Left ventricle myocardium superior (tissue), 1 donor: ENCODE measurements at regions not wholly inside any gene's neighbourhood (a gene's known extent, or its start where the extent isn't known, plus 50 kb on each side); places are given as distances from the start of the nearest gene placed in this dataset.

Experiments used
- ATAC-seq: fragments of 200-7000 bp; cut with Tn5 transposase; one replicate; pipeline ENCODE4 v1.9.1; 2020; ENCODE audit warnings: mild to moderate bottlenecking, moderate library complexity
- DNase-seq: peaks from one replicate; pipeline ENCODE4 v3.0.0-alpha.2; 2020
- intact Hi-C: fragments of 100-400 bp; cut with micrococcal nuclease; formaldehyde crosslinking; loops from one replicate; pipeline ENCODE4 v1.11.0; 2022
- donor health status: DM: no; HTN: yes; CAD: no; lungs with severe emphysema.

- DNase-seq (no peak), ATAC-seq (no peak)
- intact Hi-C loops: no loop called here
Measured at GRCh38 chr11:70716216-70716615, 317.9 kb downstream of the CTTN start.

DNA sequence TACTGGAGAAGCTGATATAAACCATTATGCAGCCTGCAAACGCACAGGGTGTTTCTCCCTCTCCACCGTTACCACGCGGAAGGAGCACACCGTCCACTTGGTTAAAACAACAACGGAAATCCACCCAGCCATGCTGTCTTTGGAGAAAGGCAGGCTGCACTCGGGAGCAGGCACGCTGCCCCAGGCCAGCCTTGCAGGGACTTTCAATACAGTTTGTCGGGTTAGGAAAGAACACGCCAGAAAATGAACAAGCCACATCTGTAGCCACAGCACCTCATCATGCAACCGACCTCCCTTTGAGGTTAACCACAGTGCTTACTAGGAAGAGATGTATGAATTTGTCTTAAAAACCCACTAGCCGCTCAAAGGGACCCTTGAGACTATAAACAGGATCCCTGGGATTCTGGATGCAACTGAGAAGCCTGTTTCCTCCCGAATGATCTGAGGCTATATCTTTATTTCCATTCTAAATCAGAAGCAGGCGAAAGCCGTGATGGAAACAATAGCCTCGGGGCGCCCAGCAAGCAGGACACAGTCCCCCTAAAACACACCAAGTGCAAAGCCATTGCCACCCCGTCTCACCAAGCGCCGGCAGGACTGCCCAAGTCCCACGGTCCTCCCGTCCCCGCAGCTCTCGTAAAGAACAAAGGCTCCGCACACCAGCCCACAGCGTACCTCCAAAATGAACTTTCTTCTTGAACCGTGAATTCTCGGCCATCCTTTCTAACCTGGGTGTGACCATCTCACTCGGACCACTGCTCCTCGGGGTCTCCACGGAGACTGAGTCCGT, 318.9 kb downstream of the CTTN start:
- intact Hi-C loops: no loop called here
- DNase-seq: no peak
- ATAC-seq: no peak

GRCh38 chr11:70717936-70718595, 319.7 kb downstream of the CTTN start:
- intact Hi-C loops: no loop called here
- ATAC-seq: no peak
- DNase-seq: no peak

DNA sequence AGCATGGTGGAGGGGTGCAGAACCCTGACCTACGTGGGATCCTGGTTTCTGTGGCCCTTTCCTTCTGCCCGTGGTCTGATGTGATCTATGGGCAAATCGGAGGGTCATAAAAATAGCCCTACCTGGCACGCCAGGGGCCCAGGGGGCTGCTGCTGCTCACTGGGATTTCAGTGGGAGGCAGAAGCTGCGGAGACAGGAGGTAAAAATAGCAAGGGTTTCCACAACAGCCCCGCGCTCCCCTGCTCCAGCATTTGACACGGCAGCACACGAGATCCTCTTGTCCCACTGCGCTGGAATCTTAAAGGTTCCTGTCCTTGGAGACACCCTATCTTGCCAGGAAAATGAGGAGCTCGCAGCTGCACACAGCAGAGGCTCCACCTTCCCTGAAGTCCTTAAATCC, 321.2 kb downstream of the CTTN start:
- DNase-seq (no peak), ATAC-seq (no peak)
- intact Hi-C loops: no loop called here

- intact Hi-C loops: no loop called here
- DNase-seq: no peak
- ATAC-seq: no peak
Measured at GRCh38 chr11:70720281-70720680, 322.0 kb downstream of the CTTN start.

- intact Hi-C loops: no loop called here
- DNase-seq: no peak
- ATAC-seq: no peak
Measured at GRCh38 chr11:70721006-70721405, 322.7 kb downstream of the CTTN start.

DNA sequence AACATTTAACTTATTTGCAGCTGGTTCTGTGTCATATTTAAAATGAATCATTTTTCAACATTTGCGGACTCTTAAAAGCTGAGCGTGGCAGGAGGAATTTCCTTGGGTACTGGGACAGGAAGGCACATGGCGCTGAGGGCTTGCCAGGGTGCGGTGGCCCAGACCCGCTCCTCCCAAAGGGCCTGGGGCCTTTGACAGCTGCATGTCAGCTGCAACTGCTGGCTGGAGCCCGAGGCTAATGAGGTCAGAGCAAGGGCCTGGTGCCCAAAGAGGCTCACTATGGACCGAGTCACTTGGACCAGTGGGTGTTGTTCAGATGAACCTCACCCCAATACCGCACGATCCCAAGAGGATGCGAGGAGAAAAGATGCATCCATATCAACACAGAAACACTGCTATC, 326.9 kb downstream of the CTTN start:
- DNase-seq (no peak), ATAC-seq (no peak)
- intact Hi-C loops: no loop called here

DNA sequence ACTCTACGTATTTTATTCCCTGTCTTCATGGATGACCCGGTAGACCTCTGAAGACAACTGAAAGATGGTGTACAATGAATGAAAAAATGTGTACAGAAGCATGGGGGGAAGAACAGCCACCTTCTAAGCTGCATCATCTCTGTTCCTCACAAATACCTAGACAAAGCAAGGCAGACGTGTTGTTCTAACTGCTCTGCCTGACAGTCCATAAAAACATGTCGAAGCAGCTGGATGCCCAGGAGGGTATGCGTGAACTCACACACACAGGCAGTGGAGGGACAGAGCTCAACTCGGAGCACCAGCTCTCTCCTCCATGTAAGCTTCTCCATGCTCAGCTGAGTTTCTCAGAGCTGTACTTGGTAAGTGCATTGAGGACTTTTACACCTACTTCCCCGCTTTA, 327.4 kb downstream of the CTTN start:
- intact Hi-C loops: no loop called here
- no peak for DNase-seq
- no peak for ATAC-seq

DNA sequence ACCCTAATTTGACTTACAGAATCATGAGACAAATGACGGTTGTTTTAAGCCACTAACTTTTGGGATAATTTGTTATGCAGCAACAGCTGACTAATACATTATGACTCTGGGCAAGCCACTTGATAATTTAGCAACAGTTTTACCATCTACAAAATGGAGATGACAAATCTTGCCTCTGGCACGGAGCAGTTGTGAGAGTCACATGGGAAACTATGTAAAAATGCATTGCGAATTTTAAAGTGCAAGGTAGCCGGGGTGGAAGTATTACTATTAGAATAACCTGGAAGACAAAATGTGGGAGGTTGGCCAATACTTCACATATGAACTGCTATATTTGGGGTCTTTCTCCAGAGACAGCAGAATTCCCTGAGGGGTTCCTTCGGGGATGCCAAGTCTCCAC, 328.7 kb downstream of the CTTN start:
- ATAC-seq (no peak), DNase-seq (no peak)
- intact Hi-C loops: no loop called here

DNA sequence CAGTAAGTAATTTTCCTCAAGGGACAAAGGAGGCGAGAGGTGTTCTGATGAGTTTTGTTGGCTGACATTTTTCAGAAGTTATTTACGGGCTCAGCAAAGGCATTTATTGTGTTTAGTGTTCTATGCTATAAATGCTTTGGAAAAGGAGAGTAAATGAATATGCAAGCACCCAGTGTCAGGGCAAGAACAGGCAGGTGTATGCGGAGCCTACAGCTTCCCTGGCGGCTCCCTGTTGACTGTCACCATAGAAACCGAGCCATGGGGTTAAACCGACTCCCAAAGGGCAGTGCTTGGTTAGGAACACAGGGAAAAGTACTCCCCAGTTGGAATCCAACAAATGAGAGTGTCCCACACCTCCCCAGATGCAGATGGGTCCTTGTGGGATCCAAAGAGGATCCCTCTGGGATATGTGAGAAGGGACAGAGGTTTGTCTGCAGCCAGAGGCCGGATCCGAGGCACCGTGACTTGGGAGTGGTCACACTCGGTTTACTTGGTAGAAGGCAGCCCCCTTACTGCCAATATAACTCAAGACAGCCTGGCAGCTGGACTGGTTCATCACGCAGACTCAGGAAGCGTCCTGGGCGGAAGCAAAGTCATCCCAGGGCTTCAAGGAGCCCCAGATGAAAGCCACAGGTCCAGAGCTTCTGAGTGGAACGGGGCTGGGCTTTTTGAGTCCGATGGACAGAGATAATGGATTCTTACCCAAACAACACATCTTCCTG, 329.7 kb downstream of the CTTN start:
- ATAC-seq: no peak
- intact Hi-C loops: no loop called here
- DNase-seq: no peak

- DNase-seq: no peak
- intact Hi-C loops: no loop called here
- ATAC-seq: no peak
Measured at GRCh38 chr11:70729949-70730348, 331.6 kb downstream of the CTTN start.

DNA sequence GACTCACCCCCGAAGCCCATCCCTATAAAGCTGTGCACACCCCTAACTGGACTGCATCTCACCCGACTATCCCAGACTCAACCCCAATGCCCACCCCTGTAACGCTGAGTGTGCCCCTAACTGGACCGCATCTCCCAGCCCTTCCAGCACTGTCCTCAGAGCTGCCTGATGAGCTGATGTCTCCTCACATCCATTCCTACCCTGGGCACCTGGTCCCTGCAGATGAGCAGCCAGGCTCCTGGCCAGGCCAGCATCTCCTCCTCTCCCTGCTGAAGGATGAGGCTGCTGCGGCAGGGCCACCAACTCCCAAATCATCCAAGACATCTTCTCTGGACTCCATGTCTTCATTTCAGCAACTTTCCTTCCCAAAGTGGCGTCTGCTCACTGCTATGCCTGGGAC, 332.1 kb downstream of the CTTN start:
- DNase-seq (no peak), ATAC-seq (no peak)
- intact Hi-C loops: no loop called here

DNA sequence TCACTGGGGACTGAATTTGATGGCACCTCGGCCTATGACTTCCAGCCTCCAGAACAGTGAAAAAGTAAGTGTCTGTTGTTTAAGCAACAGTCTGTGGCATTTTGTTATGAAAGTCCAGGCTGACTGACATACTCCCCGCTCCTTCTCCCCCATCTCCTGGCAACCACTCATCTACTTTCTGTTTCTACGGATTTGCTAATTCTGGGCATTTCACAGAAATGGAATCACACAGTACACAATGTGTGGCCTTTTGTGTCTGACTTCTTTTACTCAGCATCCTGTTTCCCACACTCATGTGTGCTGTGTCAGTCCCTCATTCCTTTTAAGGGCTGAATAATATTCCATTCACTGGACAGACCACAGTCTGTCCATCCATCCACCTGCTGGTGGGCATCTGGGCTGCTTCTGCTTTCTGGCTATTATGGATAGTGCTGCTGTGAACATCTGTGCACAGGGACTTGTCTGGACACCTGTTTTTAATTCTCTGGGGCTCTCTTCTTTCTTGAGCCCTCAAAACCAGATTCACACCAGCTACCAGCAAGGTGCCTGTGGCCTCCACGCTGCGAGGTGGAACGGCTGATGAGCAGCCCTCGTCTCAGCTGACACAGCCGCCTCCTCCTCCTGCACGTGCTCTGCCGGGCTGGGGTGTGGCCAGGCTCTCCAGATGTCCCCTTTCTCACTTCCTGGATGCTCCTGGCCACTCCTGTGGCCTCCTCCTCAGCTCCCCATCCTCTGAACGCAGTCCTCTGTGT, 333.1 kb downstream of the CTTN start:
- no peak for DNase-seq
- no peak for ATAC-seq
- intact Hi-C loops: no loop called here

- no peak for ATAC-seq
Measured at GRCh38 chr11:70732023-70732880, 333.9 kb downstream of the CTTN start.

GRCh38 chr11:70732881-70733196, 334.5 kb downstream of the CTTN start:
- no peak for DNase-seq
- intact Hi-C loops: no loop called here
- no peak for ATAC-seq

More at GRCh38 chr11:70732023-70732880, 333.9 kb downstream of the CTTN start:
- no peak for DNase-seq
- intact Hi-C loops: no loop called here

DNA sequence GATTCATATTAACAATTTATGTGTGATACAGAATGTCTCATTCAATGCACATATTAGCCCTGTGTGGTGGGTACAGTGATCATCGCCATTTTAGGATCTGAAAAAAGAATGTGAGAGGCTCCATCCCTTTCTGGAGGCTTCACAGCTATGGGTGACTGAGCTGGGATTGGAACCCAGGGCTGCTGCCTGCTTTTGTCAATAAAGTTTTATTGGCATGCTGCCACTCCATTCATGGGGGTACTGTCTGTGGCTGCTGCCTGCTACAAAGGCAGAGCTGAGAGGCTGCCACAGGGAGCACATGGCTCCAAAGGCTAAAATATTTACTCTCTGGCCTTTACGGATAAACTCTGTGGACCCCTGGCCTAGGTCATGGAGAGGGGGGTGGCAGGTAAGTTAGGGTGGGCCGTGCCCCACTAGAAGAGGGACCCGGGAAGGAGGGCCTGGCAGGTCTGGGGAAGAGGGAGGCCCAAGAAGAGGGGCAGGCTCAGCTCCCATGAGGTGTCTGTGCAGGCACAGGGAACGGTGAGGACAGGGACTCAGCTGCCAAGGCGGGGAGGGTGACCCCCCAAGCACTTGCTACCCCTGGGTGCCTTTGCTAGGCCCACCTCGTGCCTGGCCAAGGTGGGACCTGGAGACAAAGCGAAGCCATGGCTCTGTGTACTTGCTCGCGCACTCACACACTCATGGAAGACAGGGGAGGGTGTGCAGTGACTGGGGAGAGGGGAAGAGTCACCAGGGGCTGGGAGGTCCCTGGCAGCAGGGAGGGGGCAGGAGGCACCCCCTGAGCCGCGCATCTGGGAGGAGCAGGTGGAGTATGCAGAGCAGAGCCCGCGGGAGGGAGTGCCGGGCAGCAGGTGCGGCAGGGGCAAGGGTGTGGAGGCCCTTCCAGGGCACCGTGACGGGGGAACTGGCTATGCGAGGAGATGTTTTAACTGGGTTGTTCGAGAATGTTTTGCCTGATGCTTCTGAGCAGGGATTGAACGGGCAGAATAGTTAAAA, 335.3 kb downstream of the CTTN start:
- intact Hi-C loops: no loop called here
- DNase-seq (peak; percentile 15), ATAC-seq (no peak)

DNA sequence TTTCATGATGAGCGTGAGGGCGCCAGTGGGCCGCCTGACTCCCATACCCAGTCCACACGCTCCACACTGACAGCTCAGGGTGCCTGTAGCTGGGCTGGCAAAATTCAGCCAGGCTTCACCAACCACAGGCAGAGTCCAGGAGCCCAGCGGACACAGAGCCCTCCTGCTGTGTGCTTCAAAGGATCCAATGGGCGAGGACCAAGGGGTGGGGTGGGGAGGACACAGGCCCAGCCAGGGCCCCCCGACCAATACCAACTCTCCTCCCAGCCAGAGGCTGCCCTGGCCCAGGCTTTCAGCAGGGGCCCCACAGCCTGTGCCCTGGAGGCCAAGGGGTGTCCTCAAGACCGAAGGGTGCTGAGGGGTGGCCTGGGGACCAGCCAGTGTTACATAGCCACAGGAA, 336.1 kb downstream of the CTTN start:
- peak; percentile 12 for DNase-seq
- intact Hi-C loops: no loop called here
- no peak for ATAC-seq

- intact Hi-C loops: no loop called here
- DNase-seq: peak; percentile 14
- no peak for ATAC-seq
Measured at GRCh38 chr11:70734911-70735310, 336.6 kb downstream of the CTTN start.
